Stomach (tissue), 8 donors: ENCODE measurements at regions not wholly inside any gene's neighbourhood (a gene's known extent, or its start where the extent isn't known, plus 50 kb on each side); places are given as distances from the start of the nearest gene placed in this dataset.

Source experiments
- DNase-seq, 2 donors: peaks; one replicate each; pipeline versions ENCODE4 v3.0.0 to v3.0.0-alpha.2; 2013 to 2019
- H3K27ac ChIP-seq, 5 donors: fragments of 200-600 bp in 4 of 5; sonication (generic) in 4 of 5; one replicate each; pipeline ENCODE4 v1.5.1; 2013 to 2019; ENCODE audit warnings: mild to moderate bottlenecking in 1 of 5, moderate library complexity in 1 of 5
- H3K27me3 ChIP-seq, 3 donors: fragments of 200-600 bp; sonication (generic); one replicate each; pipeline ENCODE4 v1.5.1; 2017 to 2019; ENCODE audit warnings: mixed run types in 1 of 3
- H3K36me3 ChIP-seq, 4 donors: fragments of 200-600 bp; sonication (generic); 1 replicate in 3 of 4; 2 replicates in 1 of 4; pipeline ENCODE4 v1.5.1; 2016 to 2019
- H3K4me1 ChIP-seq, 4 donors: fragments of 200-600 bp; sonication (generic); one replicate each; pipeline ENCODE4 v1.5.1; 2016 to 2019
- H3K4me3 ChIP-seq, 4 donors: fragments of 200-600 bp; sonication (generic) in 3 of 4; one replicate each; pipeline ENCODE4 v1.5.1; 2016 to 2019; ENCODE audit warnings: mild to moderate bottlenecking in 1 of 4
- H3K9me3 ChIP-seq, 4 donors: fragments of 200-600 bp; sonication (generic); one replicate each; pipeline ENCODE4 v1.5.1; 2016 to 2019
- CTCF ChIP-seq, 7 experiments: fragments of 450-650 bp in 4 of 7; fragments of 200-600 bp in 3 of 7; sonication (generic) in 3 of 7; IDR thresholded peaks; one replicate each; pipeline ENCODE4 v1.5.1; 2016 to 2019; ENCODE audit warnings: antibody characterized with exemption in 7 of 7, control low read depth in 2 of 7, mild to moderate bottlenecking in 1 of 7
- EP300 ChIP-seq: sonication (generic); formaldehyde crosslinking; IDR thresholded peaks from one replicate; pipeline ENCODE4 v1.6.1; 2017; ENCODE audit warnings: antibody characterized with exemption
- POLR2A ChIP-seq, 4 donors: fragments of 450-650 bp; IDR thresholded peaks; one replicate each; pipeline ENCODE4 v1.6.1; 2016; ENCODE audit warnings: antibody characterized with exemption in 4 of 4, control low read depth in 2 of 4, mild to moderate bottlenecking in 1 of 4, moderate library complexity in 1 of 4
- POLR2AphosphoS5 ChIP-seq, 3 donors: sonication (generic); formaldehyde crosslinking; IDR thresholded peaks; one replicate each; pipeline ENCODE4 v1.6.1; 2016; ENCODE audit warnings: antibody characterized with exemption in 3 of 3
- WGBS, 5 donors: extraction: QIAGEN DNeasy Blood & Tissue Kit in 3 of 5; methylation state at CpG; one replicate each; pipeline versions ENCODE4 v1.1.5 to v1.1.7; 2013 to 2018; 5-methylcytosine and 5-hydroxymethylcytosine counted together
- intact Hi-C: fragments of 100-400 bp; cut with DNase I; formaldehyde crosslinking; loops from one replicate; pipeline ENCODE4 v1.15.1; 2023; ENCODE audit warnings: low total_unique reads
- donor health status: healthy with polysubstance abuse.
- donor health status: Bipolar disorder and iron deficiency.
- donor health status: healthy.

- no peaks in the 10 kb centered on the region for H3K27me3 ChIP-seq
- no peaks in the 10 kb centered on the region for H3K9me3 ChIP-seq
- TF ChIP-seq POLR2AphosphoS5 (IDR thresholded peaks at IDR 0.05) (no peak), EP300 (no peak), CTCF (IDR thresholded peaks at IDR 0.05) (no peak), POLR2A (IDR thresholded peaks at IDR 0.05) (no peak)
- H3K27ac ChIP-seq, result no peak overlapping the region
- no peak for DNase-seq
- intact Hi-C loops, result no loop called here
- no peak overlapping the region for H3K4me3 ChIP-seq
- H3K4me1 ChIP-seq, result no peaks in the 10 kb centered on the region
- no peaks in the 10 kb centered on the region for H3K36me3 ChIP-seq
Observed at GRCh38 chr1:209074575-209075250, 508.8 kb upstream of the CAMK1G start.

- TF ChIP-seq CTCF (IDR thresholded peaks at IDR 0.05), result no peak
- TF ChIP-seq POLR2A (IDR thresholded peaks at IDR 0.05), result no peak
- no peak for TF ChIP-seq EP300
- TF ChIP-seq POLR2AphosphoS5 (IDR thresholded peaks at IDR 0.05), result no peak
- Histone ChIP-seq H3K27me3 (no peaks in the 10 kb centered on the region), H3K4me1 (no peaks in the 10 kb centered on the region), H3K27ac (no peak overlapping the region), H3K4me3 (no peak overlapping the region), H3K9me3 (no peaks in the 10 kb centered on the region), H3K36me3 (no peaks in the 10 kb centered on the region)
- intact Hi-C loops, result no loop called here
- WGBS, 5 donors, result 87 to 98% (median 93%) methylated on average over 3 of the region's 3 CpGs
- DNase-seq, result no peak
Observed at GRCh38 chr1:209076688-209077087, 506.8 kb upstream of the CAMK1G start.

GRCh38 chr1:209080170-209080781 is 503.2 kb upstream of the CAMK1G start:
- H3K4me3 ChIP-seq, result no peak overlapping the region
- H3K9me3 ChIP-seq, result no peaks in the 10 kb centered on the region
- WGBS, 5 donors, result 63 to 78% (median 69%) methylated on average over 5 of the region's 5 CpGs
- H3K27ac ChIP-seq, result no peak overlapping the region
- H3K36me3 ChIP-seq, result no peaks in the 10 kb centered on the region
- DNase-seq, result no peak
- intact Hi-C loops, result no loop called here
- TF ChIP-seq EP300 (no peak), CTCF (IDR thresholded peaks at IDR 0.05) (no peak), POLR2AphosphoS5 (IDR thresholded peaks at IDR 0.05) (no peak), POLR2A (IDR thresholded peaks at IDR 0.05) (no peak)
- no peaks in the 10 kb centered on the region for H3K4me1 ChIP-seq
- no peaks in the 10 kb centered on the region for H3K27me3 ChIP-seq

- Histone ChIP-seq H3K27ac (no peak overlapping the region), H3K4me1 (no peaks in the 10 kb centered on the region), H3K27me3 (no peaks in the 10 kb centered on the region), H3K36me3 (no peaks in the 10 kb centered on the region), H3K4me3 (no peak overlapping the region), H3K9me3 (peaks cover 0 to 6% (median 0%) of the 10 kb centered on the region in 4 donors)
- DNase-seq, result no peak
- intact Hi-C loops, result no loop called here
- no peak for TF ChIP-seq EP300
- no peak for TF ChIP-seq POLR2AphosphoS5 (IDR thresholded peaks at IDR 0.05)
- WGBS, 5 donors, result 68 to 76% (median 74%) methylated on average over 6 of the region's 6 CpGs
Observed at GRCh38 chr1:209086486-209087192, 496.9 kb upstream of the CAMK1G start.

- Histone ChIP-seq H3K9me3 (peaks cover 0 to 6% (median 0%) of the 10 kb centered on the region in 4 donors), H3K36me3 (no peaks in the 10 kb centered on the region), H3K27me3 (no peaks in the 10 kb centered on the region), H3K4me3 (no peak overlapping the region), H3K27ac (no peak overlapping the region), H3K4me1 (no peaks in the 10 kb centered on the region)
- intact Hi-C loops, result no loop called here
- TF ChIP-seq POLR2A (IDR thresholded peaks at IDR 0.05), result no peak
- no peak for DNase-seq
Observed at GRCh38 chr1:209094384-209094783, 489.1 kb upstream of the CAMK1G start.
